ENCODE measurements at regions not wholly inside any gene's neighbourhood (a gene's known extent, or its start where the extent isn't known, plus 50 kb on each side); places are given as distances from the start of the nearest gene placed in this dataset.

- H3K27me3 ChIP-seq (ENCODE audit: low read depth), result no peaks in the 10 kb centered on the region
- H3K4me3 ChIP-seq, result no peak overlapping the region
- H3K9me3 ChIP-seq (replicated peaks), result no peaks in the 10 kb centered on the region
- no peak overlapping the region for H3K27ac ChIP-seq (replicated peaks)
- no peak for DNase-seq
- TF ChIP-seq CTCF (IDR thresholded peaks at IDR 0.05; ENCODE audit: borderline replicate concordance), result no peak
- no peaks in the 10 kb centered on the region for H3K4me1 ChIP-seq
- H3K36me3 ChIP-seq, result no peaks in the 10 kb centered on the region
- intact Hi-C loops (cut with micrococcal nuclease), result no loop called here
Observed at GRCh38 chr21:28421716-28422524, 570.8 kb downstream of the LTN1 start.

- no peaks in the 10 kb centered on the region for H3K36me3 ChIP-seq
- DNase-seq, result no peak
- H3K9me3 ChIP-seq (replicated peaks), result no peaks in the 10 kb centered on the region
- no peaks in the 10 kb centered on the region for H3K4me1 ChIP-seq
- no peak overlapping the region for H3K4me3 ChIP-seq
- H3K27me3 ChIP-seq (ENCODE audit: low read depth), result no peaks in the 10 kb centered on the region
- intact Hi-C loops (cut with micrococcal nuclease), result no loop called here
- no peak for TF ChIP-seq CTCF (IDR thresholded peaks at IDR 0.05; ENCODE audit: borderline replicate concordance)
- no peak overlapping the region for H3K27ac ChIP-seq (replicated peaks)
Observed at GRCh38 chr21:28419811-28420210, 572.9 kb downstream of the LTN1 start.

- Histone ChIP-seq H3K9me3 (replicated peaks) (no peaks in the 10 kb centered on the region), H3K4me3 (no peak overlapping the region), H3K27ac (replicated peaks) (no peak overlapping the region), H3K4me1 (no peaks in the 10 kb centered on the region), H3K27me3 (ENCODE audit: low read depth) (no peaks in the 10 kb centered on the region), H3K36me3 (no peaks in the 10 kb centered on the region)
- no peak for TF ChIP-seq CTCF (IDR thresholded peaks at IDR 0.05; ENCODE audit: borderline replicate concordance)
- intact Hi-C loops (cut with micrococcal nuclease), result no loop called here
- DNase-seq, result no peak
Observed at GRCh38 chr21:28418726-28419514, 573.8 kb downstream of the LTN1 start.

GRCh38 chr21:28410256-28410655, 582.4 kb downstream of the LTN1 start:
- TF ChIP-seq CTCF (IDR thresholded peaks at IDR 0.05; ENCODE audit: borderline replicate concordance), result no peak
- no peaks in the 10 kb centered on the region for H3K36me3 ChIP-seq
- DNase-seq, result no peak
- no peak overlapping the region for H3K4me3 ChIP-seq
- intact Hi-C loops (cut with micrococcal nuclease), result no loop called here
- H3K4me1 ChIP-seq, result no peaks in the 10 kb centered on the region
- no peaks in the 10 kb centered on the region for H3K9me3 ChIP-seq (replicated peaks)
- H3K27ac ChIP-seq (replicated peaks), result peak overlapping the region; percentile 32
- H3K27me3 ChIP-seq (ENCODE audit: low read depth), result no peaks in the 10 kb centered on the region

- Histone ChIP-seq H3K27ac (replicated peaks) (no peak overlapping the region), H3K36me3 (no peaks in the 10 kb centered on the region), H3K9me3 (replicated peaks) (no peaks in the 10 kb centered on the region), H3K4me3 (no peak overlapping the region), H3K27me3 (ENCODE audit: low read depth) (no peaks in the 10 kb centered on the region), H3K4me1 (peaks cover 7% of the 10 kb centered on the region)
- no peak for DNase-seq
- intact Hi-C loops (cut with micrococcal nuclease), result no loop called here
- no peak for TF ChIP-seq CTCF (IDR thresholded peaks at IDR 0.05; ENCODE audit: borderline replicate concordance)
Observed at GRCh38 chr21:28402616-28402989, 590.1 kb downstream of the LTN1 start.

All from left ventricle myocardium inferior (tissue), 1 donor.